Stimulated activated CD4-positive, alpha-beta T cell treated with anti-CD3 and anti-CD28 coated beads, Interleukin-1b, Interleukin-23, amount 100 ng/mL, for 24 hours (primary cell): ENCODE measurements at regions not wholly inside any gene's neighbourhood (a gene's known extent, or its start where the extent isn't known, plus 50 kb on each side); places are given as distances from the start of the nearest gene placed in this dataset.

ENCODE experiments used
- DNase-seq, 4 experiments: peaks; one replicate each; pipeline ENCODE4 v3.0.0-alpha.2; 2020; ENCODE audit warnings: low read depth in 4 of 4, low spot score in 1 of 4

- no peak for DNase-seq
These were observed 184.3 kb upstream of the CTBP2 start for GRCh38 chr10:125344573-125345171.

GRCh38 chr10:125343983-125344382 lies 183.6 kb upstream of the CTBP2 start:
- no peak for DNase-seq

DNA sequence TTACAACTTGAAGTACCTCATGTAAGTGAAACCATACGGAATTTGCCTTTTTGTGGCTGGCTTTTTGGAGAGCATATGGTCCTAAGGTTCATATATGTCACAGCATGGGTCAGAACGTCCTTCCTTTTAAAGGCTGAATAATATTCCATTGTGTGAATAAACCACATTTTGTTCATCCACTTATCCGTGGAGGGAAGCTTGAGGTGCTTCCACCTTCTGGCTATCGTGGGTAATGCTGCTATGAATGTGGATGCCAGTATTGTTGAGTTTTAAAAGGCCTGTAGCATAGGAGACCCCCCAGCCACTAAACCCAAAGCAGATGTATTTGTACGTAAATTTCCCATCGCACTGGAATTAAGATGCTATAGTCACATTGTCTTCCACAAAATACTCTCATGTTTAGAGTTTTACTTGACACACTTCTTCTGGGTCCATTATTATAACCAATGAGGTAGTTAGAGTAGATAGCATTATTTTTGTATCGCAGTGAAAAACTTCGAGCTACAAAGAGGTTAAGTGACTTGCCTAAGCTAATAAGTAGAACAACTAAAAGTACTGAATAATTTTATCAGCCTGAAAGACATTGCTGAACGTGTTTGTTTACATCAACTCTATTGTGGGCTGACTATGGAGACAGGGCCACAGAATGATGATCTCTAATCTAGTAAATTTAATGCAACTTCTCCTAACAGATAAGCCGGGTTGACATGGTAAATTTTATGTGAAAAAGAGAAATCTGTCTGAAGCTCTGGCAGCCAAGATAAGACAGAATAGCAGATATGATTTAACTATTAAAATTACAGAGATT lies 183.0 kb upstream of the CTBP2 start:
- no peak for DNase-seq

DNA sequence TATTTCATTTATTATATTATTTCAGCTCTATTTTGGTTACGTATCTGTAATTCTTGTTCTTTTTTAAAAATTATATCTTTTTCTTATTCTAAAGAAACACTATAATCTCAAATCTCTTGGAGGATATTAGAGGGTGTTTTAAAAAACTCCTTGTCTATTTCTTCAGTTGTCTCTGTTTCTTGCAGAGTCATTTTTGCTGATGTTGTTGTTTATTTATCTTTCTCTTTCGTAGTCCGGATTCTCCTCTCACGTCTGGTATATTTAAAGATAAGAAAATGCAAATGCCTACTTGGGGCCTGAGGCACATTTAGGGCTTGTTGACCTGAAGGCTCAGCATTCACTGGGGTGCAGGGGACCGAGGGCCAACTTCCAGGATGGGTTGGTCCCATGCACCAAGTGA lies 181.2 kb upstream of the CTBP2 start:
- no peak for DNase-seq

- DNase-seq, result no peak
These were observed 180.5 kb upstream of the CTBP2 start for GRCh38 chr10:125340903-125341302.

DNA sequence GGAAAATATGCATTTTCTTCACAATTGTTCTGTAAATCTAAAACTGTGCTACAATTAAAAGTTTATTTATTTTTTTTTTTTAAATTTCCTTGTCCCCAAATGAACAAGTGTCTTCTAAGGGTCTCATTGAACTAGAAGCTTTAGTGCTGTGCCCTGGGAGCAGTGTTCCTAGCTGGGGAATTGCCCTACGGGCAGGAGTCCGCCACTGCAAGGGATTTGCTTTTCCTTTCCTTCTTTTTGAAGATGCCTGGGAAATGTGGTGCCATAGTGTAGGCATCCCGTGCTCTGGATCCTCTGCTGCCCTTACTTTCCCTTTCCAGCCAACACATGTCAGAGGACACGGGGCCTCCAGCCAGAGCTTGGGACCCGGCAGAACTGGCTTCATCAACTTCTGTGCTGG lies 177.1 kb upstream of the CTBP2 start:
- DNase-seq, result no peak

GRCh38 chr10:125334545-125334944 lies 174.2 kb upstream of the CTBP2 start:
- no peak for DNase-seq

GRCh38 chr10:125333769-125334168 lies 173.4 kb upstream of the CTBP2 start:
- no peak for DNase-seq

DNA sequence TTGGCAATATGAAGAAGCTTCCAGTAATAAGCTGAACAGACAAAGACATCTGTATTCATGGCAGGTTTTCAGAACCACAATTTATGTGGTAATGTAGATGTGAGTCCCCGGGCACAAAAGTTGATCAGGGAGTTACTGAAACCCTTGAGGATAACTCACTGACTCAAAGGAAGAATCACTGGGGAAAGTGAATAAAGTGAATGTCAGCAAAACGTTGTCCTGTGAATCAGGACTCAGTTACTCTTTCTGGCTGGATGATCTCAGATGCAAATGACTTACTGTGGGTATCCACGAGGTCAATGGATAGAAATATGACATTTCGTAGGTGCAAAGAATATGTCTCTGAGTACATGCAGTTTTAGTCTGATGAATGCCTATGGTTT lies 172.8 kb upstream of the CTBP2 start:
- no peak for DNase-seq

- no peak for DNase-seq
These were observed 172.3 kb upstream of the CTBP2 start for GRCh38 chr10:125332548-125333208.

DNA sequence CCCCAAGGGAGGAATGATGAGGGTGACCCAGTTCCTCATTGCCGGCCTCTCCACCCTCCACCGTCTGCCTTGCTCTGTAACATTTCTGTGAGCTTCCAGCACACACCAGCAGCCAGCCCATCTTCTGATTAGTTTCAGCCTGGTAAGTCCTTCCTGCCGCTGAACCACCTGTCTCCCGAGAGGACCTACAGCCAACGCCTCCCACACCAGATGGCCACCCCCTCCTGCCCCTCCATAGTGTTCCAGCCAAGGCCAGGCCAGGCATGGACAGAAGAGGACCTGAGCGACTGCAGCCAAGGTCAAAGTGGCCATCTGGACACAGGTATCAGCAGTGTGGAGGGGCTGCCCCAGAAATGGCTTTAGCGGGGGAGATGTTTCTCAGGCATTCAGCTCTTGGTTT lies 170.7 kb upstream of the CTBP2 start:
- no peak for DNase-seq

DNA sequence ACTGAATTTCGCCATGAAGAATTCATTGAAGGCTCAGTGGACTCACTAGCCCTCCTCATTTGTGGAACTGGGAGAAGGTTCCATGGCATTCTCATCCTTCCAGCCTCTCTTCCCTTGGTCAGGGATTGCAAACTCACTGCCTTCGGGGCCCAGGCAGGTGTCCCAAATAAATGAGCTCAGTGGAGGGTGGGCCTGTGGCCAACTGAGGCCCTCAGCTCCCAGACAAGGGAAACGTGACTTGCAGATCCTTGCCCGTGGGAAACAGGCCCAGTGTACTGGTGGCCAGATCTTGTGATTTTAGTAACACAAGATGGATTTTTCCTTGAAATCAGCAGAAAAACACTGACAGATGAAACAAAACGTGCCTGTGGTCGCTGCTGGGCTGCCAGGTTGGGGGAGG lies 168.7 kb upstream of the CTBP2 start:
- no peak for DNase-seq

DNA sequence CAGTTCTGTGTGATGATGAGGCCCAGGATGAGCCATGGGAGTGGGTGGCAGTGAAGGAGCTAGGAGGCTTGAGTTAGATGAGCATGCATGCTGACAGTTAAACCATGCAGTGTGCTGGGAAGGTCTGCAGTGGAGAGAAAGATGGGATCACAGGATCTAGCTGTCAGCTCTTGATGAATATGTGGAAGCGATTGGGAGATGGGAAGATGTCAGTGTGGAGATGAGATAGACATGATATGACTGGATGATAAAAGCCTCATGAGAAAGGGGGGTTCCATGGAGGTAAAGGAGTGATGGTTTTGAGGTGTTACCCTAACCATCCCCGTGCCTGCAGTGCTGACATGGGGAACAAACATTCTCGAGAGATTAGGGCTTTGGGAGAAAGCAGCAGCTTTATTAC lies 165.0 kb upstream of the CTBP2 start:
- no peak for DNase-seq

GRCh38 chr10:125316436-125316835 lies 156.1 kb upstream of the CTBP2 start:
- DNase-seq, result no peak

GRCh38 chr10:125300937-125301336 lies 140.6 kb upstream of the CTBP2 start:
- no peak for DNase-seq

DNA sequence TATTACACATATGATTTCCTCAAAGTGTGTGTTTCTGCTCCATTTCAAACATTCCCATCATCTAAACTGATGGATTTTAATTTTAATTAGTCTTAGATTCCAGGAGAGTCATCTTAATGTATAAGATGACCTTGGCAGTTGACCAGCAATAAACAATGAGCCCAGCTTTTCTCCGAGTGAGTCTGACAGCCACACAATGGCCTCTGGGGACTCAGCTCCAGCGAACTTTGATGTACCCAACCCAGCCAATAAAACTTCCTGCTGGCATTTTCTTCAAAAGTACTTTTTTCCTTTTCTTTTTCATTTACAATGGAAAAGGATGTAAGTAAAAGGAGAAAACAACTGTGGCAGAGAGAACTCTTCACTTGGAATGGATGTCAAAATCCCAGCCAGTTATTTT lies 139.1 kb upstream of the CTBP2 start:
- no peak for DNase-seq

DNA sequence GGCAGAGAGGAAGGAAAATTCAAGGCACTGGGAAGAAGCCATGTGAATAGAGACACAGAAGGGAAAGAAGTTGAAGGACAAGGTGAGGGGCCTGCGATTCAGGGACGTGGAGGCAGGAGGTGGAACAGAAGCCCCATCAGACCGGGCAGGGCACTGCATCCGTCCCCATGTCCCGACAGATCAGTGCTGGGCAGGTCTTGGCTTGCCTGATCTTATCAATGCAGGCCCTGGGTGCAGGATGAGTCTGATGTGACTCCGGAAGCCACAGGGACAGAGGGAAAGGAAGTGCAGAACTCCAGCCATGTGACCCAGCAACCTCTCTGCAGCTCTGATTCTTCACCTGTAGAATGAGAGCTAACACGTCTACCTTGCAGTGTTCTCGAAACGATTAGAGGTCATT lies 136.2 kb upstream of the CTBP2 start:
- DNase-seq, result no peak

- no peak for DNase-seq
These were observed 133.7 kb upstream of the CTBP2 start for GRCh38 chr10:125294109-125294508.

GRCh38 chr10:125291836-125292235 lies 131.5 kb upstream of the CTBP2 start:
- DNase-seq, result no peak

- no peak for DNase-seq
These were observed 129.1 kb upstream of the CTBP2 start for GRCh38 chr10:125289461-125289860.

DNA sequence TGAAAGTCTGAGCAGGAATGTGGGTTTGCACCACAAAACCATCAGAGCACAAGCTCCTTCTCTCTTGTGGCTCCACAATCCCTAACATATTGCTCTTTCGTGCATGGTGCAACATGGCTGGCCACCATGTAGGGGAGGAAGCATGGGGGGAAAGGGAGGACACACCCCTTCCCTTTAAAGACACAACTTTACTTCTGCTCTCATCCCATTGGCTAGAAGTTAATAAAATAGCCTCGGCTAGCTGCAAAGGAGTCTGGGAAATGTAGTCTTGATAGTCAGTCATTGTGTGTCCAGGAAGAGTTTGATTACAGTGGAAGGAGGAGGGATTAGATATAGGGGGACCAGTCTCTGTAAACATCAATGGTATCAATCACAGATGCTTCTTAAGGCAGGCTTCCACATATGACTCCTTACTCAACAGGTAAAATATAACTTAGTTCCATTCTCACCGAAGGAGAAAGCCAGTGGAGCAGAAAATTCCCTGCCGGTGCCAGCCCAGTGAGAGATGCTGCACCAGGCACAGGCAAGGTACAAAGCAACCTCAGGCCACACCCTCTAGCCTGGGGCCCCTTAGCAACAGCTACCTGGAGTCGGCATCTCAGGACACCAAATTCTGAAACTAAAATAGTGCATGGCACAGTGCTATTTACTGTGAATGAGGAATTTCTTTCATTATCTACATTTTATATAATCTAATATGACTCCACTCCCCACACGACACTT lies 124.7 kb upstream of the CTBP2 start:
- DNase-seq, result no peak
